ENCODE measurements at regions not wholly inside any gene's neighbourhood (a gene's known extent, or its start where the extent isn't known, plus 50 kb on each side); places are given as distances from the start of the nearest gene placed in this dataset.

GRCh38 chr3:72586694-72587093 lies 261.6 kb downstream of the SHQ1 start (continued):
- TF ChIP-seq ZNF331 (CRISPR knock-in tag; IDR thresholded peaks at IDR 0.05; ENCODE audit: low read depth) (no peak), NANOG (IDR thresholded peaks at IDR 0.05; ENCODE audit: borderline replicate concordance) (no peak), CTCF (conservative IDR thresholded peaks at IDR 0.05; ENCODE audit: low read depth in 2 of 2) (no peak), REST (IDR thresholded peaks at IDR 0.05; ENCODE audit: unreplicated experiment) (no peak), CREB1 (CRISPR knock-in tag; IDR thresholded peaks at IDR 0.05; ENCODE audit: low read depth) (no peak), EZH2 (IDR thresholded peaks at IDR 0.05; ENCODE audit: low read depth, unreplicated experiment) (no peak)

GRCh38 chr3:72585966-72586365 lies 262.3 kb downstream of the SHQ1 start:
- Histone ChIP-seq H3K9me2 (ENCODE audit: insufficient read depth) (no peaks in the 10 kb centered on the region), H3K4me2 (no peak overlapping the region), H2AFZ (no peak overlapping the region), H3K36me3 (ENCODE audit: insufficient read depth) (no peaks in the 10 kb centered on the region), H3K4me1 (ENCODE audit: insufficient read depth) (peaks cover 19% of the 10 kb centered on the region), H3F3A (replicated peaks; ENCODE audit: low read depth) (no peaks in the 10 kb centered on the region), H3K27ac (ENCODE audit: low read depth) (no peak overlapping the region), H3K79me2 (replicated peaks; ENCODE audit: insufficient read depth) (no peaks in the 10 kb centered on the region), H4K20me1 (replicated peaks; ENCODE audit: insufficient read depth) (no peaks in the 10 kb centered on the region), H3K27me3 (ENCODE audit: insufficient read depth) (no peaks in the 10 kb centered on the region), H3K4me3 (no peak overlapping the region)
- H3K27me3 Mint-ChIP-seq (ENCODE audit: insufficient read depth, low read depth, poor library complexity): peaks cover 8% of the 10 kb centered on the region
- DNase-seq (ENCODE audit: low spot score): no peak
- H3K27ac Mint-ChIP-seq: no peak overlapping the region
- no peaks in the 10 kb centered on the region for H3K9me3 Mint-ChIP-seq
- no peak overlapping the region for H3K4me3 Mint-ChIP-seq
- H3K36me3 Mint-ChIP-seq (ENCODE audit: low read depth): no peaks in the 10 kb centered on the region
- no peak for ATAC-seq
- peaks cover 31% of the 10 kb centered on the region for H3K4me1 Mint-ChIP-seq
- no peak for TF ChIP-seq POLR2AphosphoS5 (IDR thresholded peaks at IDR 0.05; ENCODE audit: low read depth)
- no peak for TF ChIP-seq ZNF331 (CRISPR knock-in tag; IDR thresholded peaks at IDR 0.05; ENCODE audit: low read depth)
- TF ChIP-seq ZNF462 (CRISPR knock-in tag; IDR thresholded peaks at IDR 0.05): no peak
- no peak for TF ChIP-seq EZH2phosphoT487 (IDR thresholded peaks at IDR 0.05; ENCODE audit: unreplicated experiment)
- no peak for TF ChIP-seq ZNF114 (CRISPR knock-in tag; IDR thresholded peaks at IDR 0.05)
- TF ChIP-seq EZH2 (IDR thresholded peaks at IDR 0.05; ENCODE audit: low read depth, unreplicated experiment): no peak
- TF ChIP-seq NANOG (IDR thresholded peaks at IDR 0.05; ENCODE audit: borderline replicate concordance): no peak
- TF ChIP-seq ETS1 (IDR thresholded peaks at IDR 0.05): no peak
